ENCODE measurements at regions not wholly inside any gene's neighbourhood (a gene's known extent, or its start where the extent isn't known, plus 50 kb on each side); places are given as distances from the start of the nearest gene placed in this dataset.

DNA sequence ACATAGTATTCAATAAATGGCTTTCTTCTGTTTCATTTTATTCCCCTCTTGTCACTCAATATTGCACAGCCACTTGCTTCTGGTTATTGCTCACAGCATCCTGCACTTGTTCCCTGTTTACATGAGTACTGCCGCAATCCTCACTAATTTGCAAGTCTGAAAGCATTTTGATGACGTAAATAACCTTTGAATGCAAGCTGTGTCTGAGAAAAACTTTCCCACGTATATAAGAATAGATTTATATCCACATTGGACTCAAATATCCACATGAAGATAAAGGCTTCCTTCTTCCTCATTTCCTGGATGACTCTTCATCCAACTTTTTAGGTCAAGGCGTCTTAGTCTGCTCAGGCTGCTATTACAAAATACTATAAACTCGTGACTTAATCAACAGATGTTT, 88.2 kb upstream of the DAP start:
- no peaks in the 10 kb centered on the region for H3K4me1 ChIP-seq (replicated peaks in 1 of 4; ENCODE audit: control insufficient read depth in 3 of 4, insufficient read depth in 4 of 4, low read length in 3 of 4)
- no peak for TF ChIP-seq CTBP2 (IDR thresholded peaks at IDR 0.05; ENCODE audit: borderline replicate concordance, insufficient read depth, insufficient read length, low read length)
- TF ChIP-seq CHD1 (IDR thresholded peaks at IDR 0.05; ENCODE audit: low read depth, low read length) = no peak
- TF ChIP-seq PHF8 (conservative IDR thresholded peaks at IDR 0.05; ENCODE audit: low read depth, low read length) = no peak
- TF ChIP-seq CREB1 (IDR thresholded peaks at IDR 0.05) = no peak
- TF ChIP-seq SAP30 (IDR thresholded peaks at IDR 0.05; ENCODE audit: insufficient read depth, insufficient replicate concordance, low read length) = no peak
- no peak for TF ChIP-seq USF2 (IDR thresholded peaks at IDR 0.05; ENCODE audit: low read length)
- TF ChIP-seq SUZ12 (IDR thresholded peaks at IDR 0.05; ENCODE audit: low read length) = no peak
- no peak for TF ChIP-seq CBX8 (IDR thresholded peaks at IDR 0.05; ENCODE audit: borderline replicate concordance, low read depth, low read length)
- TF ChIP-seq SIX5 (IDR thresholded peaks at IDR 0.05; ENCODE audit: low read depth, low read length) = no peak
- TF ChIP-seq HDAC6 (IDR thresholded peaks at IDR 0.05; ENCODE audit: low read depth, low read length) = no peak
- TF ChIP-seq, protein P1, sequence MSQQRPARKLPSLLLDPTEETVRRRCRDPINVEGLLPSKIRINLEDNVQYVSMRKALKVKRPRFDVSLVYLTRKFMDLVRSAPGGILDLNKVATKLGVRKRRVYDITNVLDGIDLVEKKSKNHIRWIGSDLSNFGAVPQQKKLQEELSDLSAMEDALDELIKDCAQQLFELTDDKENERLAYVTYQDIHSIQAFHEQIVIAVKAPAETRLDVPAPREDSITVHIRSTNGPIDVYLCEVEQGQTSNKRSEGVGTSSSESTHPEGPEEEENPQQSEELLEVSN (IDR thresholded peaks at IDR 0.05) = no peak
- TF ChIP-seq SRF (IDR thresholded peaks at IDR 0.05; ENCODE audit: low read depth, low read length) = no peak
- TF ChIP-seq POLR2A (IDR thresholded peaks at IDR 0.05; ENCODE audit: control extremely low read depth in 1 of 2, low read depth in 2 of 2, low read length in 2 of 2) = no peak
- TF ChIP-seq EZH2 (IDR thresholded peaks at IDR 0.05; ENCODE audit: low read depth, low read length, severe bottlenecking) = no peak

More for the DNA sequence above, 88.2 kb upstream of the DAP start:
- ChIA-PET CTCF (ENCODE audit: partially characterized antibody) (interaction anchor here (0.6 kb wide), 1 partner anchor 180 kb away, joined by 3 read pairs; no protein-coding TSS in a partner anchor), POLR2A (ENCODE audit: partially characterized antibody) (interaction anchor here (0.7 kb wide), 1 partner anchor 409 kb away, joined by 3 read pairs; no protein-coding TSS in a partner anchor)
- no peak overlapping the region for H2BK12ac ChIP-seq (ENCODE audit: low read depth, low read length)
- no peaks in the 10 kb centered on the region for H4K20me1 ChIP-seq (replicated peaks in 1 of 2; ENCODE audit: control insufficient read depth in 1 of 2, insufficient read depth in 2 of 2, low read length in 2 of 2)
- H4K91ac ChIP-seq (replicated peaks; ENCODE audit: insufficient read length, low read length) = no peak overlapping the region
- no peak overlapping the region for H2AFZ ChIP-seq (ENCODE audit: low read length)
- no peak overlapping the region for H2AK5ac ChIP-seq (ENCODE audit: low read depth, low read length)
- H3K27ac ChIP-seq (ENCODE audit: low read depth, low read length) = no peak overlapping the region
- H3K36me3 ChIP-seq (ENCODE audit: control insufficient read depth in 2 of 4, insufficient read depth in 4 of 4, low read length in 3 of 4) = no peaks in the 10 kb centered on the region
- H3K79me2 ChIP-seq (ENCODE audit: control insufficient read depth in 1 of 2, insufficient read depth in 2 of 2, low read length in 2 of 2) = no peaks in the 10 kb centered on the region
- no peaks in the 10 kb centered on the region for H3K79me1 ChIP-seq (ENCODE audit: low read depth, low read length)
- no peak overlapping the region for H3K56ac ChIP-seq (replicated peaks; ENCODE audit: insufficient read length, low read depth, low read length)
- no peak overlapping the region for H4K8ac ChIP-seq (ENCODE audit: extremely low read depth, insufficient read depth, low read length)
- H3K4me2 ChIP-seq (ENCODE audit: insufficient read depth in 1 of 2, low read depth in 2 of 2, low read length in 2 of 2) = no peak overlapping the region
- no peak overlapping the region for H3K4me3 ChIP-seq (ENCODE audit: extremely low read depth in 1 of 4, insufficient read depth in 2 of 4, low read depth in 3 of 4, low read length in 4 of 4)
- no peak overlapping the region for H2BK120ac ChIP-seq (replicated peaks; ENCODE audit: low read depth, low read length)
- no peak overlapping the region for H3K18ac ChIP-seq (ENCODE audit: extremely low read depth, low read length)
- no peak overlapping the region for H3K4ac ChIP-seq (replicated peaks; ENCODE audit: insufficient read length, low read depth, low read length)
- H3K9ac ChIP-seq (replicated peaks in 1 of 4; ENCODE audit: extremely low read depth in 1 of 4, low read depth in 3 of 4, low read length in 3 of 4) = no peak overlapping the region
- no peak overlapping the region for H3K23ac ChIP-seq (ENCODE audit: insufficient read length)
- H2BK5ac ChIP-seq (ENCODE audit: low read depth, low read length) = no peak overlapping the region
- H3K9me3 ChIP-seq (ENCODE audit: insufficient read depth in 2 of 2, low read depth in 1 of 2, low read length in 1 of 2) = no peaks in the 10 kb centered on the region
- no peaks in the 10 kb centered on the region for H3K27me3 ChIP-seq (replicated peaks in 1 of 4; ENCODE audit: control insufficient read depth in 3 of 4, extremely low read depth in 1 of 4, insufficient read depth in 3 of 4, low read length in 3 of 4)
- no peak overlapping the region for H4K5ac ChIP-seq (ENCODE audit: insufficient read length, low read depth, low read length)
- H3K14ac ChIP-seq (ENCODE audit: insufficient read length) = no peak overlapping the region
- no peak for FAIRE-seq
- H2BK20ac ChIP-seq (ENCODE audit: low read length) = no peak overlapping the region
- 70% methylated on average over 5 of the region's 5 CpGs; no CpG with 5 or more reads in 1 of the 2 experiments for WGBS, 2 experiments (ENCODE audit: extremely low coverage in 1 of 2, insufficient coverage in 1 of 2, insufficient read length in 1 of 2, insufficient replicate concordance in 2 of 2, low coverage in 1 of 2, low lambda C conversion rate in 2 of 2, missing lambda C conversion rate in 1 of 2)
- H2BK15ac ChIP-seq (ENCODE audit: low read length) = no peak overlapping the region
- DNase-seq (ENCODE audit: low read depth in 1 of 2, low spot score in 2 of 2) = no peak
- no peaks in the 10 kb centered on the region for H3K23me2 ChIP-seq (ENCODE audit: low read depth, low read length)

Measured in H1 (cell line).